NCI-H526 (cell line): ENCODE measurements at regions not wholly inside any gene's neighbourhood (a gene's known extent, or its start where the extent isn't known, plus 50 kb on each side); places are given as distances from the start of the nearest gene placed in this dataset.
"Not testable (repeated sequence)": the region's sequence is repeated elsewhere in the genome, so short reads cannot be mapped to it uniquely, and the experiment has no call there.

Experiments used
- DNase-seq, 2 experiments: peaks; one replicate each; lab custom pipeline; 2025; lab: John Stamatoyannopoulos, UW

DNA sequence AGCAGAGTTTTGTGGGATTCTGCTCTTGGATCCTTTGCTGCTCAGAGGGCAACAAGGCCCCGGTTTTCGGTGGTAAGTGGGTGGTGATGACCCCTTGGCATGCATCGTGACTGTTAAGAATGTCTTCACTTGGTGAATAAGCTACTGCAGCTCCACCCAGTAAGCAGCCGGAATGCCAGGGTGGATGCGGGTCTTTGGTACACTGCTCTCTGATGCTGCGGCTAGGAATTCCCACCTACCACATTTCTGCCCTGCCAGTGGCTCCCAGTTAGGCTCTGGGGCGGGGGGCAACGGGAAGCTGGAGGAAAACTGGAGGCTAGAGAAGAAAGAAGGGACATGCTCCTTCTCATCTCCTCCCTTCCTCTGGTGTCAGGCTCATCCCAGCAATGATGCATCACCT is 180.4 kb upstream of the GALNT2 start:
- no peak for DNase-seq

DNA sequence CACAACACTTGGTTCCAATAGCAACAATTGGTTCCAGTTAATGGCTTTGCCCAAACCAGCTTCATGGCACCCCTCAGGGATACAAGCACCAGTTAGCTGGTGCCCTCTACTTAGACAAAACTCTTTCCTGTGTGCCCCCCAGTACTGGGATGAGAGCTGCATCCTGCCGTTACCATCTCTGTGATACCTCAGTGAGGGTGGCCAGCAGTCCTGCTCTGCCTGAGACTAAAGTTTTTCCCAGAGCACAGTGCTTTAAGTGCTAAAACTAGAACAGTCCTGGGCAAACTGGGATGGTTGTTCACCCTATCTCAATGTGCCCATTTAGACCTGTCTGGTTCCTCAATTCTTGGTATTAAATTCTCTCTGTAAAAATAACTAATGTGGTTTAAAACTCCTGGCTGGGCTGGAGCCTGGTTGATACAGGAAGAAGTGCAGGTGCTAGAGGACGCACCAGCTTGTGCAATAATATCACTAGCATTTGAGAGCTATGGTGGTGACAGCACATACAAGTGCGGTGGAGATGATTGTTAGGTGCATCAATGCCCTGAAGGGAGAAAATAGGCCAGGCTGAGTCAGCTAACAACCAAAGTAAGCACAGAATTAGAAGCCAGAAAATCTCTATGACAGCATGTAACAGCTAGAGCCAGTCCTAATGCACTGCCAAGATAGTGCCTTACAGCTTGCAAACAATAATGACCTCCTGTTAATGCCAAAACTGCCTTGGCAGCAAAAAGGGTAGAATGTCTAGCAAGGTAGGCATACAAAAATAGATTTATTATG is 179.8 kb upstream of the GALNT2 start:
- DNase-seq = no peak

DNA sequence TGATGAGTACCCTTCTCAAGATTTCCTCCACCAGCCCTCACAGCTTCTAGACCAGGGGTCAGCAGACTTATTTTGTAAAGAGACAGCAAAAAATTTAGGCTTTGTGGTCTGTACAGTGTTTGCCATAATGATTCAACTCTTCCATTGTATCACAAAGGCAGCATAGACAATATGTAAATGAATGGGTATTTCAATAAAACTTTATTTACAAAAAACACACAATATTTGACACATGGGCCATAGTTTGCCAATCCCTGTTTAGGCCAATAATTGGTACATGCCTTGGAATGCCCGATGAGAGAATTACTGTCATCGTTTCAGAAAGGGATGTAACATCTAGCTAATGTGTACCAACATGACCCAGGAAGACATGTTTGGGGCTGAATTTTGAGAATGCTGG is 178.9 kb upstream of the GALNT2 start:
- DNase-seq = no peak

DNA sequence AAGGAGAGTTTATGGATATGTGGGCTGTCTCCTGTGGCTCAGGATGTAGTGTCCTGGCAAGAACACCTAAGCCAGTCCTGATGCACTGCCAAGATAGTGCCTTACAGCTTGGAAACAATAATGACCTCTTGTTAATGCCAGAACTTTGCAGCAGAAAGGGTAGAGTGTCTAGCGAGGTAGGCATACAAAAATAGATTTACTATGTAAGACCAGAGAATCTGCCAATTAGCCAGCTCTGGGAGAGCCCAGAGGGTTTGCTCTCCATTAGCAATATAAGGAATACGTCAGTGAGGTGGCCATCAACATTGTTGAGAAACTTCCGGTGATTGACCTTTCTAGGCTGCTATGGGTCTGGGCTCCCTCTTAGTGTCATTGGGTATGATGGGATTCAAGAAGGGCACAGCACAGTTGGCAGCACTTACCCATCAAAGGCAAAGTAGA is 178.5 kb upstream of the GALNT2 start:
- no peak for DNase-seq

DNA sequence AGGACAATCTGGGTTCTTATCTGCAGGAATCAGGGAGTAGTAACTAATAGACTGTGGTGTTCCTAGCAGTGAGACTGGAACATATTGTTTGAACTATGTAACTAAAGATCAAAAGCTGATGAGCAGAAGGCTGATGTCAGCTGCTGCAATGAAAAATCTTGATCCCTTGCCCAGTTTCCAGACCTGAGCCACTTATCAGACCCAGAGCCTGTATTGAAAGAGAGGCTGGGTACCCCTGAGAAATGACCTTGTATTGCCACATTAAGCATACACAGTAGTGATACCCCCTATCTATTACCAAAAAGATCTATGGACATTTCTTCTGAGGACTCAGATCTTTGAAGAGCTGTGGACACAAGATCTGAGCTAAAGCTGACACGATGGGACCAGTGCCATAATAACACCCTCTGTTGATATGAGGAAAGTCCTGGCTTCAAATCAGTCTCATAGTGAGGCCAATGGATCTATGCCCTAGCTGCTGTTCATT is 178.0 kb upstream of the GALNT2 start:
- DNase-seq = no peak

DNA sequence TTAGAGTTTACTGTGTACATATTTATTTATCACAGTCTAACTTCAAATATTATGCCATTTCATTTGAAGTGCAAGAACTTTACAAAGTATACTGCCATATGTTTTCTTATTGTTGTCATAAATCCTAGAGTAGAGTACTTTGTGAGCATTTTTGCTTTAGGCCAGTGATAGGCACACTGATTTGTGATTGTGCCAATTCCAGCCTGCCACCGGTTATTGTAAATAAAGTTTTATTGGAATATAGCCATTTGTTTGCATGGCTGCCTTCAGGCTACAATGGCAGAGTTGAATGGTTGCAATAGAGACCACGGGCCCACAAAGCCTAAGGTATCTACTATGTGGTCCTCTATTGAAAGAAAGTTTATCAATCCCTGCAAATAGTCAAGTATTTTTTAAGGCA is 175.8 kb upstream of the GALNT2 start:
- DNase-seq = no peak

DNA sequence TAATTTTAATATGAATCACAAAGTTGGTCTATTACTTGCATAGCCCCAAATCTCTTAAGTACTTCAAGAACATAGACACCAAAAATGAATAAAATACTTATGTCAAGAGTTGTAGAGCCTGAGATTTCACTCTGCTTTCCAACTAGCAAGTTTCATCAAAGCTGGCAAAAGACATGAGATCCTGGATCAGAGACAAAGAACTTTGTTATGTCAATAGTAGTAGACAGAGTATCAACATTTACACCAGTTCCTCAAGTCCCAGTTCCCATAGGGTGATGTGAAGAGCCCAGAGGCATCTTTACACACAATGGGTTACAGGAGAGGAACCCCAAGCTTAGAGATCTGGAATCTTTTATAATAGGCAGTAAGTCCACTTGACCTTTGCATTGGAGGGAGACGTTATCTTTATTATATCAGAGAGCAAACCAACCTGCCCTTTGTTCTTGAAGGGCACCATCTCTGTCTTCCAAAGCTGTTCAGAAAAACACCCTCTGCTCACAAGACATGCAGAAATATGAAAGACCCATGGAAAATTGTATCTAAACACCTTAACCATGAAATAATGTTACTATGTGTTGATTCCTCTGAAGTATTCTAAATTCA is 174.4 kb upstream of the GALNT2 start:
- DNase-seq = no peak

DNA sequence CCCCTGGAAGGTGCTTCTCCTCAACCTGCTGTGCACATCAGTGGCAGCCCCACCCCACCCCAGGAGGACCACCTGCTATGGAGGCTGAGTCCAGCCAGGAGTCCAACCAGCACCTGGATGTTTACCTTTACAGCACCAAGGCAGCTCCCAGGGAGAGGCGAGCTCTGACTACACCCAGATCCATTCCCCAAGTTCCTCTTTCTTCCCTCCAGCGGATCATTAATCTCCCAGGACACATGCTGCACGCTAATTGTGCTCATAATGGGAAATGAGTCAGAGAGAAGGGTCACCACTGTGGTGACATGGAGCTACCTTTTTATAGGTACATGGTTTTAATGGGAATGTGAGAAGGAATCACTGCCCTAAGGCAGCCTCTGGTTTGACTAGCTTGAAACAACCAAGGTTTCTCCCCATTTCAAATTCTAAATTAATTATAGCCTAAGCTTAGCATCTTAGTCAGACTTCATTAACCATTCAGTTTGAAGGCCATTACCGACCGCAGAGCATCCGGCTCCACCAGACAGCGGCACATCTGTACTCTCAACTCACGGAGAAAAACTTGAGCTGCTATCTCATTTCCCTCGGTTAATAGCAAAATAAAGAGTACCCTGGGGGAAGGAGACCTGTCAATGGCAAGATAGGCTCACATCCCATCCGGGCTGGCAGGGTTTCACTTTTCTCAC is 173.1 kb upstream of the GALNT2 start:
- DNase-seq = no peak

DNA sequence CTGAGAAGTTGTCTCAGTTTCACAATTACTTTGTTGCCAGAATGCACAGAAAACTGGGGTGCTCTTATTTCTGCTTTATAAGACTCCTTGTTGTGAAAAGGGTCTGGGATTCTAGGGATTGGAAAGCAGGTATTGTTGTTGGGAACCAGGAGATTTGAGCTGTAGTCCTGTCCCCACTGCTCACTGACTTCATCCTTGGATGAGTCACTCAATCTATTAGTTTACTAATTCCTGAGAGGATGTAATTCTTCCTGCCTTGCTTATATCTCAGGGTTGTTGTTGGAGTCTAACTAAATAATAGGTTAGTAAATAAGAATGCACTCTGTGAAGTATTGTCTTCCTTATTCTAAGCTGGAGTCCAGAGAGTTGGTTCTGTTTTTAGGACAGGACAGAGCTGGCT is 172.5 kb upstream of the GALNT2 start:
- DNase-seq = no peak

DNA sequence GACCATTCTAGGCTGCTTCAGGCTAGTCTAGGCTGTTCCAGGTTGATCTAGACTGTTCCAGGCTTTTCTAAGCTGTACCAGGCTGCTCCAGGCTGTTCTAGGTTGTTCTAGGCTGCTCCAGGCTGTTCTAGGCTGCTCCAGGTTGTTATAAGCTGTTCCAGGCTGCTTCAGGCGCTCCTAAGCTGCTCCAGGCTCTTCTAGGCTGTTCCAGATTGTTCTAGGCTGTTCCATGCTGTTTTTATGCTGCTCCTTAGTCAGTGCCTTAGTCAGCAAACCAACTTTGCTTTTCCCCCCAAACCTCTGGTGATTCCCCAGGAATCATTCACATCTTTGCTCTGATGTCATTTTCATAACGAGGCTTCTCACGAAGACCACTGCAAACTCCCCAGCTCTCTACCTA is 171.4 kb upstream of the GALNT2 start:
- no peak for DNase-seq

DNA sequence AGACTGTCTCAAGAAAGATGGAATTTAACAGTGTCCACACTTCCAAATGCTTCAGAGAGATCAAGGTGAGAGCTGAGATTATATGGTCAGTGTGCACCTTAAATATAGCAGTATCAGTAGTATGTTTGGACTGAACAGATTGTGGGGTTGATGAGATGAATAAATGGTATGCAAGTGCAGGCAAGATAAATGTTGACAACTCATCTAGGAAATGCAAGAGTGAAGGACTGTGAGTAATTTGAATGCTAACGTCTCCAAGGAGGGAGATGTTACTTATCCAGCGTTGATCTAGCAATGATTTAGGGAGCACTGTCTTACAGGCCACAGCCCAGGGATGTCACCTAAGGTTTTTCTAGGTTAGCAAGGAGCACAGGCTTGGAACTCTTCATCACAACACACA is 170.7 kb upstream of the GALNT2 start:
- no peak for DNase-seq

DNA sequence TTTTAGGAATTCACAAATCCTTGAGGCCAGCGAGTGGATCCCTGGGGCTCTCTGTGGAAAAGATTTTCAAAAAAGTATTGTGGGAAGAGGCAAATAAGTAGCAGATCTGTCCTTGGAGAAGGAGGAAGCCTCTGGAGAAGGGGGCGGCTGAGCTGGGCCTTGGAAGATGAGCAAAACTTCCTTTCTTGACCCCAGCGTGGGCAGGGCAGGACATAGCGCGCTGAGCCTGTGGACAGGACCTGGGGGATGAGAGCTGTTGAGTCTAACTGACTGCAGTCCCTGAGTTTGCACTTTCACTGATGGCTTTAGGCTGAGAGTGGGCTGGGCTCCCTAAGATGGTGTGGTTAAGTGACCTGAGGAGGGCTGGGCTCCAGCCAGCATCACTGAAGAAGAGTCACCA is 170.2 kb upstream of the GALNT2 start:
- no peak for DNase-seq

DNA sequence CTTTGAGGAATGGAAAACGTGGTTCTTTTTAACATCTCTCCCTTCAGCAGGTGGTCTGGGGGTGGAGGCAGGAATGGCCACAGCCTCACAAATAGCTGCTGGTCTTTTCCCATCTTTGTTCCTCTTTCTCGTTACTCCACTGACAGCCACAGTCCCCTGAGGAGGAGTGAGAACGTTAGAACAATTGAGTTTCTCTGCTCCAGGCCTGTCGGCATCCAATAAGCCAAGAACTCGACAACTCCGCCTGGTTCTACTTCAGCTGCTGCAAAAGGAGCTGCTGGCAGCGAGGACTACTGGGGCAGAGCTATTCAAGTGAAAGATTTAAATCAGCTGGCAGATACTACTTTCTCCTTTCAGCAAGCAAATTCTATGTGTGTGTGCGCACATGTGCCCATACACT is 169.5 kb upstream of the GALNT2 start:
- no peak for DNase-seq

DNA sequence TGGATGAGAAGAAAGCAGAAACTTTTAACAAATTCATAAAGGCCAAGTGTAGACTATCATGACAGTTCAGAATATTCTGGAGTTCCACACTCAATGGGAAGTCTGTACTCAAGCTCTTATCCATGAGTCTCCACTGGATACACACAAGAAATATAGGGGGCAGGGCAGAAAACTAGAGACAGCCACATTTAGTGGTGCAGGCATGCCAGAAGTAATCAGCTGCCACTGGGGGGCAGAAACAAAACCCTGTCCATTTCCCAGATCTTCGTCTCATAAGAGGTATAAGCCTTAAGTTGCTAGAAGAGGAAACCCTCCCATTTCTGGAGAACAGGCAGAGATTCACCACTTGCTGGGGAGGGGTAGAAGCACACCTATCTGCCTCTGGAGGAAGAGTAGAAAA is 166.8 kb upstream of the GALNT2 start:
- no peak for DNase-seq

DNA sequence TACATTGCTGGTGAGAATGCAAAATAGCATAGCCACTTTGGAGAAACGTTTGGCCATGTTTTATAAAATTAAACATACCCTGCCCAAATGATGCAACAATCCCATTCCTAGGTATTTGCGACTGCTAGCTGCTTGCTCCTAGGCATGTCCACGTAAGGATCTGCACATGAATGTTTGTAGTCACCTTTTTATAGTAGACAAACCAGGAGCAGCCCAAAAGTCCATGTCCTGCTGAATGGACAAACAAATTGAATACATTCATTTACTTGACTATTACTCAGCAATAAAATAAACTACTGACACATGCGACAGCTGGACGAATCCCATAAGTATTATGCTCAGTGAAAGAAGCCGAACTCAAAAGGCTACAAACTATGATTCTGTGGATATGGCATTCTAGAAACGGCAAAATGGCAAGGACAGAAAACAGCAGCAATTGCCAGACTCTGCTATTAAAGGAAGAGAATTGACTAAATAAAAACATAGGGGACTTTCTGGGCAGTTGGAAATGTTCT is 161.9 kb upstream of the GALNT2 start:
- DNase-seq = no peak

DNA sequence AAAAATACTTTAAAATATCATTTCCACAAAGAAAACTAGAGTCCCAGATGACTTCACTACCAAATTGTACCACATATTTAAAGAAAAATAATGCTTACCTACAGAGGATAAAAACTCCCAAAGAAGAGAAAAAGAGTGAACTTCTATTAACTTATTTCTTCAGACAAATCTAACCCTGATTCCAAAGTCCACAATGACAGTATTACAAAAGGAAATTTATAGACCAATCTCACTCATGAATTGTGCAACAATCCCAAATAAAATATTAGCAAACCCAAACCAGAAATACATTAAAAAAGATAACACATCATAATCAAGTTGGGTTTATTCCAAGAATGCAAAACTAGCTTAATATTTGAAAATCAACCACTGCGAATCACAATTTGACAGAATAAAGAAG is 161.4 kb upstream of the GALNT2 start:
- DNase-seq = no peak

DNA sequence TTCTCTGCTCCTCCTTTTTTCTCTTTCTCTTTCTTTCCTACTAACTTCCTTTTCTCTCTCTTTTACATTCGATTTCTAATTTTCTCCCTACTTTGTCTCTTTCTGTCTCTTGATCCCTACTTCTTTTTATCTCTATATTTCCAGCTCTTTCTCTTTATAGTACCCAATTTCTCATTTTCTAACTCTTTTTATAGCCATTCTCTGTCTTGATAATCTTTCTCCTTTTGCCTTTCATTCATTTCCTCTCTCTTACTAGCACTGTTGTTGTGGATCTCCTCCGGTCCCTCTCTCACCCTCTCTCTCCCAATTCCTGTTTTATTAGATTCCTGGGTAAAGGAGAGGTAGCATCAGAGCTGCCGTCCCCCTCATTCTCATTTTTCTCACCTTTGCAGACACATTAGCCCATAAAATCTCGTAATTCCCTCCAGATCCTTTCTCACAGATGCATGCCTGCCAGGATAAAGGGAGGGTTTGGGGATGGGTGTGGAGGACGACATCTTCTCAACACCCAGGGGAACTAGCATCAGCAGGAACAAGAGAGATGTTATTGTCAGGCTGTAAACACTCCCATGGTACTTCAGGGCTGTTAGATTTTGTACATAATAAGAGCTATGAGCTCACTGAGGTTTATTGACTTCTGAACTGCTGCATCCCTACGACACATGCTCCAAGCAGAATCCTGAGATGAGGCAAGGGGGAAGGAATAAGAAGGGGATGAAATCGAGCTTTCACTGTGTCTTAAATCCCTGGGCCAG is 159.0 kb upstream of the GALNT2 start:
- DNase-seq = no peak

DNA sequence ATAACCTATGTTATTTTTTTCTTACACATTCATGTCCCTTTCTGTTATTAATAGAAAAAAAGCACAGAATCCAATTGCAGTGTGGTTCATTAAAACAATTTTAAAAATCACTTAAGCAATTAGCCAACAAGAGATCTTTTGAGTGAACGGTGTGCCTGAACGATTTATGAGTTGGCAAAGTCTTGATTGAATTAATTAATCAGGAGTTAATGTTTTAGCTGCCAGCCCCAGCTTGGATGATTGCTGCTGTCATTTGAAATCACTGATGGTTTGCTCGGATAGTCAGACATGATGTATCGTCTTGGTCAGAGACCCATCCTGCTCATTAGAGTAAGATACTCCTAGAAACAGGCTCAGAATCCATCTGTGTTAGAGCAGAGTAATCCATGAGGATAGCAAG is 158.3 kb upstream of the GALNT2 start:
- DNase-seq = no peak

DNA sequence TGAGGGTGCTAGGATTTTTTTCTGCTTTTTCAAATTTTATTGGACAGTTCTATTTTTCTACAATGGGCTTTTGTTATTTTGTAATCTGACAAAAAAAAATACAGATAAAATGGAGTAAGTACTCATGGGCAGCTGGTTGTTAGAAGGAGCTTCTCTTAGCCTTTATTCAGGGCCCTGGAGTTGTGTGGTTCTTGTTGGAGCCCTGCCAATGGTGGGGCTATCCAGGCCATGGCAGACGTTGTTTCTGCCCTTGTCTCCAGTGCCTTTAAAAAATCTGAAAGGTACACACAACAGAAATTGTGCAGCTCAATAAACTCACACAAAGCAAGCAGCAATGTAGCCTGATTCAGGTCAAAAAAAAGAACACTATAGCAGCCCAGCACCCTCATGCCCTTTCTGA is 153.5 kb upstream of the GALNT2 start:
- no peak for DNase-seq

DNA sequence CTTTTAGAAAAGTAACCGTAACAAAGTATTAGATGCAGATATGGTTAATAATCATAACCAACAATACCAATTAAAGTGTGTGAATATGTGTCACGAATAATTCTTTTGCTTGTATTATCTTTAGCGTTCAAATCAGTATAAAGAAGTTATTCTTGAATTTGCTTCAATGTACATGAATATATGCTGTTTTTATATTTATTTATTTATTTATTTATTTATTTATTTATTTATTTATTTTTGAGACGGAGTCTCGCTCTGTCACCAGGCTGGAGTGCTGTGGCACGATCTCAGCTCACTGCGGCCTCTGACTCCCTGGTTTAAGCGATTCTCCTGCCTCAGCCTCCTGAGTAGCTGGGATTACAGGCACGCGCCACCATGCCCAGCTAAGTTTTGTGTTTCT is 147.6 kb upstream of the GALNT2 start:
- DNase-seq = not testable (repeated sequence)

DNA sequence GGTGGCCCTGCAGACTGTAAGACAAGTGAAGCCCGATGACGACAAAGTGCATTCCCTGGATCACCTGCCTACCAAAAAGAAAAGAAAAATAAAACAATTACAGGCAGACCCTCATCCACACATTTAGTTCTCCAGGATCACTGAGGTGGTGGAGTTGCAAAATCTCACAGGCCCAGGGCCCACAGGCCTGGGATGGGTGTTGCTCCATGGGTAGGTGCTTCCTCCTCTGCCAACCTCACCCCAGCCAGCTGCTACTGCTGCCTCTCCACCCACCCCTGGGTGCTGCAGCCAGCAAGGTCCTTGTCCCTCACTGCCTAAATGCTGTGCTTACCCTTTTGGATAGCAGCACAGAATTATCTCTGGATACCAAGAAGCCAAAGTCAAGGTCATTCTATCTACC is 146.4 kb upstream of the GALNT2 start:
- DNase-seq = no peak

DNA sequence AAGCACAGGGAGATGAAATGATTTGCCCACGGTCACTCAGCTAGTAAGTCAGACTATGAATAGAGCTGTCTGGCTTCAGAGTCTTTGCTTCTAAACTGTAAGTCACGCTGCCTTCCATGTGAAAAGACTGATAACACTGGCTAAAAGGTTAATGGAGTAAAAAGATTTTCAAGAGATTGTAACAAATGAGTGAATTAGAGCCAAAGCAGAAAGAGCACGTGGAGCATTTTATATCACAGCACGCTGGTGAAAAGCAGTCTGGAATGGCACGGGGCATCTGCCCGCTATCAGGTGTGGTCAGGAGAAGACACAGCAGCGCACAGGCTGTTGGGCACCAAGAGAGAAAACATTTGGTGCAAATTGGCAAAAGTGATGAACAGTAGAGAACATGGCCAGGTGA is 144.8 kb upstream of the GALNT2 start:
- no peak for DNase-seq
